RCC 7860 (cell line): ENCODE measurements at regions not wholly inside any gene's neighbourhood (a gene's known extent, or its start where the extent isn't known, plus 50 kb on each side); places are given as distances from the start of the nearest gene placed in this dataset.
A peak's percentile ranks its signal among the peaks of the same experiment; 100 is the strongest.

Experiments used
- DNase-seq: peaks from one replicate; pipeline ENCODE4 v3.0.0-alpha.2; 2015; ENCODE audit warnings: low spot score
- FAIRE-seq: peaks from 2 replicates; lab custom pipeline; 2012; peaks lifted over from hg19 to GRCh38; lab: Jason Lieb, UNC

DNA sequence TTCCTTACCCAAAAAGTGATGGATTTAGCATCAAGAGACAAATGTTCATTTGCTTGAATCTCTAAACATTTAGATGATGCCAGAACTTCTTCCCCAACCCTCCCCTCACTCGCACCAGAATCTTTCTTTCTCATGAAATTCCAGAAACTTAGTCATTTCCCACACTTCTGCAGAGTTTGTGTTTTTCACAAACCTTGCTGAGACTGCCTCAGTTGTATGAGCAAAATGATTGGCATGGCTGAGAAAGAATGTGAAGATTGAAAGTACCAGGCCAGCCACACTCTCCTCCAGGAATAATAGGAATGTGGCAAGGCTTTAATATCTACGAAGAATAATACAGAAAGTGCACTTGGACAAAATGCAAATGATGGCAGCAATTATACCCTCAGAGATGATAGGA is 428.3 kb upstream of the CDH6 start:
- FAIRE-seq (peak; percentile 94), DNase-seq (peak; percentile 71)

- FAIRE-seq = no peak
These were observed 428.8 kb upstream of the CDH6 start for GRCh38 chr5:30764704-30765103.

DNA sequence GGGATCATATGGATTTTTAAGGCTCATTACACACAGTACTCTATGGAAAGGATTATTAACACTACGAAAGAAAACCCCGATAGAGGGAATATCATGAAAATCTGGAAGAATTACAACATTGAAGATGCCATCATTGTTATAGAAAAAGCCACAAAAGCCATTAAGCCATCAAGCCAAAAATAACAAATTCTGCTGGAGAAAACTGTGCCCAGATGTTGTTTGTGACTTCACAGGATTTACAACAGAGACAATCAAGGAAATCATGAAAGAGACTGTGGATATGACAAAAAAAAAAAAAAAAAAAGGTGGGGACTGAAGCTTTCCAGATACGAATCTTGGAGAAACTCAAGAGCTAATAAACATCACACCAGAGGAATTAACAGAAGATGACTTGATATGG is 433.8 kb upstream of the CDH6 start:
- FAIRE-seq = no peak
- DNase-seq = no peak

More at GRCh38 chr5:30764704-30765103, 428.8 kb upstream of the CDH6 start:
- no peak for DNase-seq

DNA sequence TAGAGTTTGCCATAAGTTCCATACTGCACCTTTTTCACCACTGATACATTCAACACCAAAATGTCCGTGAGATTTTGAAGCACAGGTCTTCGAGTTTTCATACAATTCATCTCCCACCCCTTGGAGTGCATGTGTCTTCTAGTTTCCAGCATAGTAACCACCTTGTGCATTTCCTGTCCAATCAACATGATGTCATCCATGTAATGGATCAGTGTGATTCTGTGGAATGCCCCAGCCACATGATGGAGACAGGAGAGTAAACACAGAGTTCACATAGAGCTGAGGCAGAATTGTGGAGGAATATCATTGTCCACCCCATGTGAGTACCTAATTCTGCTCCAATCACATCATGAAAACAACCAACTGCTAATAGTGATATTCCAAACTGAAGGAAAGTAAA is 441.5 kb upstream of the CDH6 start:
- DNase-seq = peak; percentile 50
- no peak for FAIRE-seq

GRCh38 chr5:30749971-30750370 is 443.5 kb upstream of the CDH6 start:
- peak; percentile 26 for DNase-seq
- FAIRE-seq = no peak

- FAIRE-seq = no peak
- no peak for DNase-seq
These were observed 446.1 kb upstream of the CDH6 start for GRCh38 chr5:30747412-30747811.

GRCh38 chr5:30736669-30737068 is 456.8 kb upstream of the CDH6 start:
- DNase-seq (no peak), FAIRE-seq (no peak)

GRCh38 chr5:30734118-30734517 is 459.4 kb upstream of the CDH6 start:
- no peak for DNase-seq
- FAIRE-seq = no peak

- FAIRE-seq = no peak
- DNase-seq = no peak
These were observed 468.4 kb upstream of the CDH6 start for GRCh38 chr5:30725073-30725472.

- no peak for DNase-seq
- FAIRE-seq = no peak
These were observed 495.3 kb upstream of the CDH6 start for GRCh38 chr5:30698217-30698616.

GRCh38 chr5:30693326-30693725 is 500.2 kb upstream of the CDH6 start:
- DNase-seq (no peak), FAIRE-seq (peak; percentile 15)

- no peak for FAIRE-seq
- DNase-seq = no peak
These were observed 502.6 kb upstream of the CDH6 start for GRCh38 chr5:30690931-30691330.

GRCh38 chr5:30687461-30687860 is 506.0 kb upstream of the CDH6 start:
- FAIRE-seq (no peak), DNase-seq (no peak)

DNA sequence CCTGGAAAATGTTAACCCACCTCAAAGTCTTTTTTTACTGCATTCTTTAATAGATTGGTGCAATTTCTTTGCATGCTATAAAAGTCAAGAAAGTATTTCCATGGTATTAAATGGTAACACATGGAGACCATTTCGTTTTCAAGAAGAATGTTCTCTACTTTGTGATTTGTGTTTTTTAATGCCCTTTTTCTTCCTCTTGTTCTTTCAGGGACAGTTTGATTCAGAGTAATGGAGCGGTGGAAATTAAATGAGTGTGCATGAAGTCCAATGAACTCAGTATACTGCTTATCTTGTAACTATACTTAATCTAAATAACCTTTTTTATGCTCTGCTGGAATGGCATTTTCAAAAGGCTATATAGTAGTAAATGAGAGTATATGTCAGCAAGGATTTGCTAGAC is 507.0 kb upstream of the CDH6 start:
- FAIRE-seq (no peak), DNase-seq (no peak)

GRCh38 chr5:30676223-30676840 is 517.2 kb upstream of the CDH6 start:
- FAIRE-seq = peak; percentile 5
- no peak for DNase-seq

GRCh38 chr5:30667293-30667692 is 526.2 kb upstream of the CDH6 start:
- DNase-seq (no peak), FAIRE-seq (peak; percentile 18)

- FAIRE-seq (no peak), DNase-seq (no peak)
These were observed 530.0 kb upstream of the CDH6 start for GRCh38 chr5:30663536-30663935.

DNA sequence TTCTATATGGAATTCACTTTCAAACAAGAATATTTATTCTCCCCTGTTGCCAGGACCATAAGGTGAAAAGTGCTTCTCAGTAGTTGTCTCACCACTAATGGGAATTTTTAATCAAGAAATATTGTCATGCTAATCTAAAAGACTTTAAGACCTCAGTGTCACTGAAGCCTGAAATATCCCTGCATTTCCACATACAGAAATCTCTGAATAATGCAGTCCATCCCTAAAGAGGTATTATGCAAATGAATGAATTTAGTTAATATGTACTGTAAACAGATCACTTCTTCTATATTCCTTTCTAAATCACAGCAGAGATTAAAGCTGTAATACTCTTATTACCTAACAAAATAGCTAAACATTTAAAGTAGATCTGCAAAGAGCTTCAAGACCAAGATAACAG is 531.1 kb upstream of the CDH6 start:
- DNase-seq (no peak), FAIRE-seq (no peak)

- DNase-seq (no peak), FAIRE-seq (no peak)
These were observed 531.8 kb upstream of the CDH6 start for GRCh38 chr5:30661730-30662129.

DNA sequence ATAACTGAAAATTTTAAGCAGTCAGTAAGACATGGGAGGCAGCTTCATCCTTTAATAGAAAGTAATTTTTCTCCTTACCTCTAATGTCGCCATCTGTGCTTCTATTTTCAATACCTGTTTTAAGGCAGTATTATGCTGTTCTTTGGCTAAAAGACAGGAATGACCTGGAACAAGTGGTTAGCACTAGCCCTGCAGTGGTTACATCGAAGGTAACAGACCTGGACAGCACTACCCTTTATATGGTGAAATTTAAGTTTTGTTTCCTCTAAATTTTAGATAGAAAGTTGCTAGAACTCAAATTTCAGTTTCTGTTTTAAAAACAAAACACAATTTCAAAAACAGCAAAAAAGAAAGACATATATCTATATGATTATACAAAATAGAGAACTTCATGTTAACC is 534.1 kb upstream of the CDH6 start:
- DNase-seq = no peak
- FAIRE-seq = no peak

DNA sequence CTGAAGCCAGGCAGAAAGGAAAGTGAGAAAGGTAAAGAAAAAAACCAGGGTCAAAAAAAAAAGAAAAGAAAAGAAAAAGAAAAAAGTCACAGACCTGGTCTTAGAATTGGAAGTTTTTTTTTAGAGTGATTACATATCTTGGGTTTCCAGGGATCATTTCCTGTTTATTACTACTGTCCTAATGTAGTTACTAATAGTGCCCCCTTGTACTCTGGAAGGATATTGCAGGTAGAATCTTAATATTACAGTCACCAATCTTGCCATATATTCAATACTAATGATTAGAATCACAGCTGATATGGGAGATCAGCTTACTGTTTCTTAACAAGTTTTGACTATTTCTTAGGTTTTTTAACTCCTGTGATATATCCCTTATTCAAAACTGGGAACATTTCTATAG is 543.2 kb upstream of the CDH6 start:
- FAIRE-seq (peak; percentile 7), DNase-seq (no peak)

GRCh38 chr5:30638899-30639298 is 554.6 kb upstream of the CDH6 start:
- FAIRE-seq (no peak), DNase-seq (no peak)

DNA sequence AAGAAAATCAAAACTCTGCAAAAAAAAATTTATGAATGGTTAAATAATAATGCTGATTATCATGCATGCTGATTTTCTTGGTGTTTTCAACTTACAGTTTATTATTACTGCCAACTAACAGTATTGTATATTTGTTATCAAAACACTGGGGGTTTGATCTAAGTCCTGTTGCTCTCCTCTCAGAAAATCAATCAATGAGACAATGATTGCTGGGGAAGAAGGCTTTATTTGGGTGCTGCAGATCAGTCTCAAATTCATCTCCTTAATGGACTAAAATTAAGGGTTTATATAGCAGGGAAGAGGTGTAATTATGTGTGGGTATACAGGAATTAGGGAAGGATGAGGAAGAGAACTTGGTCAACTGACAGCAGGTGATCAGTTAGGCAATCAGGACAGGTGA is 565.5 kb upstream of the CDH6 start:
- no peak for DNase-seq
- no peak for FAIRE-seq
